ENCODE measurements at regions not wholly inside any gene's neighbourhood (a gene's known extent, or its start where the extent isn't known, plus 50 kb on each side); places are given as distances from the start of the nearest gene placed in this dataset.

DNA sequence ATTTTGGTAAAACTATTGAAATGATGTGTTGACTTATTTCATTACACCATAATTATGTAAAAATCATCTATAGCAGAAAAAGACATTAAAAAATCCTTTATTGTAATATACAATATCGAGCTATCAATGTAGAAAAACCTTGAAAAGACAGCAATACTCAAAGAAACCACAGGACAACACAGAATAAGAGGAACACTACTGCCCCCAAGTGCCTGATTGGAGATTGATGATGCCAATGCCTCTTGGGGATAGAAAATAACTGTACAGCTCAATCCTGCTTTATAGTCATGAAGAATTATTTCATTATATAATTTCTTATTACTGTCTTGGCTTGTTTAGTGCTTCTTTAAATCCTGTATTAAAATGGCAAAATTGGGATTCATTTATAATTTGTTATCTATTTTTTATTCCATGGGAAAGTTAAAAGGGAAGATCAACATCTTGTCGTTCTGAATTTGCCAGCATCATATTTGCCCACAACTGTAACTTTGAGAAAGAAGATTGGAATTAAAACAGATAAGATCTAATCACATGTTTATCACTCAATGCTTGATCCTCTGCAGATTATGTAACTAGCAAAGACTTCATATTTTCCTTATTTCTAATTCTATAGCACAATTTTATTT, 337.5 kb downstream of the CDH9 start:
- H3K27me3 ChIP-seq (ENCODE audit: control insufficient read depth, insufficient read depth, low read length) = no peaks in the 10 kb centered on the region
- no peak for DNase-seq (ENCODE audit: low read depth)

DNA sequence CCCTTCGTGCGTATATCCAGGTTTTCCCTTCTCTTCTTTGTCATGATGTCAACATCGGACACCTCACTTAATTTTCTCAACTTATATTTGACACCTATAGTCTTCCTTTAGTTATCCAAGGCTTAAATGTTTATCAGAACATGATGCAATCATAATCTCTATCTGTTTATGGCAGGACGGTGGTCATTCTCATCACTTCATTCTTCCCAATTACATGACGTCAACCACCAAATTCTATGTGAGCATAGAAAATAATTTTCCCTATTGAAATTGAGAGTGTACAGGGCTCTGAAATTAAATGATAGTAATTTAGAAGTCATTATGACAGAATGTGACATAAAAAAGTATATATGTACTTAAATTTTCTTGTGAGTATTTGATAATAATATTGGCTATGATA, 345.4 kb downstream of the CDH9 start:
- DNase-seq (ENCODE audit: low read depth) = no peak
- H3K4me3 ChIP-seq (ENCODE audit: low read depth, low read length) = no peak overlapping the region
- H3K36me3 ChIP-seq (ENCODE audit: control insufficient read depth, insufficient read depth, low read length) = no peaks in the 10 kb centered on the region
- H3K27me3 ChIP-seq (ENCODE audit: control insufficient read depth, insufficient read depth, low read length) = no peaks in the 10 kb centered on the region
- TF ChIP-seq, protein P1, sequence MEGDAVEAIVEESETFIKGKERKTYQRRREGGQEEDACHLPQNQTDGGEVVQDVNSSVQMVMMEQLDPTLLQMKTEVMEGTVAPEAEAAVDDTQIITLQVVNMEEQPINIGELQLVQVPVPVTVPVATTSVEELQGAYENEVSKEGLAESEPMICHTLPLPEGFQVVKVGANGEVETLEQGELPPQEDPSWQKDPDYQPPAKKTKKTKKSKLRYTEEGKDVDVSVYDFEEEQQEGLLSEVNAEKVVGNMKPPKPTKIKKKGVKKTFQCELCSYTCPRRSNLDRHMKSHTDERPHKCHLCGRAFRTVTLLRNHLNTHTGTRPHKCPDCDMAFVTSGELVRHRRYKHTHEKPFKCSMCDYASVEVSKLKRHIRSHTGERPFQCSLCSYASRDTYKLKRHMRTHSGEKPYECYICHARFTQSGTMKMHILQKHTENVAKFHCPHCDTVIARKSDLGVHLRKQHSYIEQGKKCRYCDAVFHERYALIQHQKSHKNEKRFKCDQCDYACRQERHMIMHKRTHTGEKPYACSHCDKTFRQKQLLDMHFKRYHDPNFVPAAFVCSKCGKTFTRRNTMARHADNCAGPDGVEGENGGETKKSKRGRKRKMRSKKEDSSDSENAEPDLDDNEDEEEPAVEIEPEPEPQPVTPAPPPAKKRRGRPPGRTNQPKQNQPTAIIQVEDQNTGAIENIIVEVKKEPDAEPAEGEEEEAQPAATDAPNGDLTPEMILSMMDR (IDR thresholded peaks at IDR 0.05; ENCODE audit: insufficient read depth, low read length, poor library complexity, severe bottlenecking) = no peak

More for the DNA sequence above, 337.5 kb downstream of the CDH9 start:
- TF ChIP-seq, protein P1 (IDR thresholded peaks at IDR 0.05; ENCODE audit: insufficient read depth, low read length, poor library complexity, severe bottlenecking) = peak; percentile 45
- no peaks in the 10 kb centered on the region for H3K36me3 ChIP-seq (ENCODE audit: control insufficient read depth, insufficient read depth, low read length)
- no peak overlapping the region for H3K4me3 ChIP-seq (ENCODE audit: low read depth, low read length)

DNA sequence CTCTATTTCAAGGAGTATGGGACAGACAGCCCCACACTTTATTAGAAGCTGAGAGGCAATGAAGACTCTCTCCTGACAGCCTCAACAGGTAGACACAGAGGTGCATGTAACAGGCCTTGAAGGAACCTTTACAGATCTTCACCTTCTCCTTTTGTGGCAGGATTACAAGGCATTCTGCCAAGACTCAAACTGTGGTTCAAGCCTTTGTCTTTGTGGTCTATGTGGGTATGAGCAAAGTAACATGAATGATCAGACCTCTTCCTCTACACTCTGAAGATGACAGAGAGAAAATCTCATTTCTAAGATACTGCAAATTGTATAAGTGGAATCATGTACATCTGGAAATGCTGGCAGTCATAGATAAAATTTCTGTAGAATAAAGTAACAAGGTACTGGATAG, 346.9 kb downstream of the CDH9 start:
- H3K27me3 ChIP-seq (ENCODE audit: control insufficient read depth, insufficient read depth, low read length) = no peaks in the 10 kb centered on the region
- no peak overlapping the region for H3K4me3 ChIP-seq (ENCODE audit: low read depth, low read length)
- H3K36me3 ChIP-seq (ENCODE audit: control insufficient read depth, insufficient read depth, low read length) = no peaks in the 10 kb centered on the region
- TF ChIP-seq, protein P1 (IDR thresholded peaks at IDR 0.05; ENCODE audit: insufficient read depth, low read length, poor library complexity, severe bottlenecking) = no peak
- DNase-seq (ENCODE audit: low read depth) = no peak

DNA sequence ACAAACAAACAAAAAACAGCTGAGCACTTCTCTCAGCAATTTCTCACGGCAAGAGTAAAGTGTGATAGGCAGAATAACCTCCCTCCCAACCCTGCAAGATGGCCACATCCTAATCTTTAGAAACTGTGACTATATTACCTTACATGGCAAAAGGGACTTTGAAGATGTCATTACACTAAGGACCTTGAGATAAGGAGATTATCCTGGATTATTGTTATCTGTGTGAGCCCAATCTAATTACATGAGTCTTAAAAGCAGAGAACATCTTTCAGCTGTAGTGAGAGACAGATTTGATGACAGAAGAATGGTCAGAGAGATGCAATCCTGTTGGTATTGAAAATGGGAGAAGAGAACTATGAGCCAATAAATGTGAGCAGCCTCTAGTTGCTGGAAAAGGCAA, 347.9 kb downstream of the CDH9 start:
- Histone ChIP-seq H3K36me3 (ENCODE audit: control insufficient read depth, insufficient read depth, low read length) (no peaks in the 10 kb centered on the region), H3K27me3 (ENCODE audit: control insufficient read depth, insufficient read depth, low read length) (no peaks in the 10 kb centered on the region), H3K4me3 (ENCODE audit: low read depth, low read length) (no peak overlapping the region)
- no peak for DNase-seq (ENCODE audit: low read depth)
- TF ChIP-seq, protein P1 (IDR thresholded peaks at IDR 0.05; ENCODE audit: insufficient read depth, low read length, poor library complexity, severe bottlenecking) = no peak

DNA sequence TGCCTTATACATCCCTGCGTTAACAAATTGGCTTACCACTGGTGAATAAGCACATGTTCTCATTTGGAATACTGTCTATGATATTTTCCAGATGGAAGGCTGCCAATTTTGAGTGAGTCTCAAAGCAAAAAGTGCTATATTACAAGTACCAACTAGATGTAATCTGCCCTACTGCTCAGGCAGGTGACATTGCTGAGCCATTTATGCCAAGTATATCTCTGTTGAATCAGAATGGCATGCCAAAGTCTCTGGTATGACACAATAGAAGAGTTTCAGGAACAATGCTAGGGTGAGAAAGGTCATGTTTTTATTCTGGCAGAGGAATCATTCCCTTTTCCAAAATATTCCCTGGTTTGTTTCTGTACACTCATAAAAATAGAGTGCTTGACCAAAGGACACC, 356.5 kb downstream of the CDH9 start:
- Histone ChIP-seq H3K27me3 (ENCODE audit: control insufficient read depth, insufficient read depth, low read length) (no peaks in the 10 kb centered on the region), H3K4me3 (ENCODE audit: low read depth, low read length) (no peak overlapping the region), H3K36me3 (ENCODE audit: control insufficient read depth, insufficient read depth, low read length) (no peaks in the 10 kb centered on the region)
- DNase-seq (ENCODE audit: low read depth) = no peak
- TF ChIP-seq, protein P1 (IDR thresholded peaks at IDR 0.05; ENCODE audit: insufficient read depth, low read length, poor library complexity, severe bottlenecking) = no peak

DNA sequence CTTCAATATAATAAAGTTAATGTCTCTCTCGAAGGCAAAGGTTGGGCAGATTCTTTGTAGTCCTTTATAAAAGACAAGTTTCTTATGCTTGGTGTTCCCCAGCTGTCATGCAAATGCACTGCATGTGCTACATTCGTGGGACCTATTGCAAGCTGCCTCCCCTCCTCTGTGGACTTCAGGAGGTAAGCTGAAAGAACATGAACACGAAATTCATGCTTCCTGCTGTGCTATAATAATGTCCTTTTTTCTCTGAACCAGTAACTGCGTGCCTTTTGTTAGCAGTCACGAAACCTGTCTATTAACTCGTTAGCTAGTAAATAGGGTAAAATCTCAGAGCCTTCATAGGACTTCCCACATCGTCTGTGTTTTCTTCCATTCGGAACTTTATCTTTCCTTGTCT, 363.5 kb downstream of the CDH9 start:
- H3K36me3 ChIP-seq (ENCODE audit: control insufficient read depth, insufficient read depth, low read length) = no peaks in the 10 kb centered on the region

More for the DNA sequence above, 363.5 kb downstream of the CDH9 start:
- TF ChIP-seq, protein P1 (IDR thresholded peaks at IDR 0.05; ENCODE audit: insufficient read depth, low read length, poor library complexity, severe bottlenecking) = no peak
- Histone ChIP-seq H3K27me3 (ENCODE audit: control insufficient read depth, insufficient read depth, low read length) (no peaks in the 10 kb centered on the region), H3K4me3 (ENCODE audit: low read depth, low read length) (no peak overlapping the region)
- no peak for DNase-seq (ENCODE audit: low read depth)

Measured in kidney epithelial cell (primary cell).